Hepatocyte (in vitro differentiated cells): ENCODE measurements at regions not wholly inside any gene's neighbourhood (a gene's known extent, or its start where the extent isn't known, plus 50 kb on each side); places are given as distances from the start of the nearest gene placed in this dataset.

Experiments used
- DNase-seq: peaks from one replicate; pipeline ENCODE4 v3.0.0-alpha.2; 2016; ENCODE audit warnings: low spot score
- H2AFZ ChIP-seq: fragments of 200-600 bp; sonication (generic); 2 replicates; pipeline ENCODE4 v1.6.0; 2016; ENCODE audit warnings: antibody characterized with exemption, mild to moderate bottlenecking
- H3K27ac ChIP-seq: fragments of 200-600 bp; sonication (generic); 2 replicates; pipeline ENCODE4 v1.5.1; 2016; ENCODE audit warnings: mild to moderate bottlenecking
- H3K27me3 ChIP-seq: fragments of 200-600 bp; sonication (generic); 2 replicates; pipeline ENCODE4 v1.6.1; 2016
- H3K36me3 ChIP-seq: fragments of 200-600 bp; sonication (generic); replicated peaks from 2 replicates; pipeline ENCODE4 v1.5.1; 2016; ENCODE audit warnings: low read depth; ENCODE audit not compliant: insufficient read depth
- H3K4me1 ChIP-seq: fragments of 200-600 bp; sonication (generic); 2 replicates; pipeline ENCODE4 v1.5.1; 2016; ENCODE audit warnings: mild to moderate bottlenecking, moderate library complexity; ENCODE audit not compliant: insufficient read depth
- H3K4me2 ChIP-seq: fragments of 200-600 bp; sonication (generic); 2 replicates; pipeline ENCODE4 v1.6.0; 2016
- H3K4me3 ChIP-seq: fragments of 200-600 bp; sonication (generic); 2 replicates; pipeline ENCODE4 v1.5.1; 2016; ENCODE audit warnings: mild to moderate bottlenecking
- H3K79me2 ChIP-seq: fragments of 200-600 bp; sonication (generic); 2 replicates; pipeline ENCODE4 v1.6.0; 2017; ENCODE audit warnings: mild to moderate bottlenecking
- H3K9me2 ChIP-seq: fragments of 200-600 bp; sonication (generic); replicated peaks from 2 replicates; pipeline ENCODE4 v1.6.0; 2017; ENCODE audit warnings: mild to moderate bottlenecking; ENCODE audit not compliant: insufficient read depth
- H3K9me3 ChIP-seq: fragments of 200-600 bp; sonication (generic); 2 replicates; pipeline ENCODE4 v1.5.1; 2016; ENCODE audit warnings: low read depth, mild to moderate bottlenecking
- H4K20me1 ChIP-seq: fragments of 200-600 bp; sonication (generic); 2 replicates; pipeline ENCODE4 v1.6.0; 2016; ENCODE audit warnings: mild to moderate bottlenecking; ENCODE audit not compliant: insufficient read depth, poor library complexity, severe bottlenecking
- CTCF ChIP-seq: fragments of 200-600 bp; sonication (generic); IDR thresholded peaks from 2 replicates; pipeline ENCODE4 v1.5.1; 2016; ENCODE audit warnings: antibody characterized with exemption, mild to moderate bottlenecking; ENCODE audit not compliant: poor library complexity
- EZH2 ChIP-seq: fragments of 200-600 bp; sonication (generic); IDR thresholded peaks from 2 replicates; pipeline ENCODE4 v1.6.1; 2016; ENCODE audit warnings: antibody characterized with exemption, mild to moderate bottlenecking, borderline replicate concordance
- EZH2phosphoT487 ChIP-seq: fragments of 200-600 bp; sonication (generic); IDR thresholded peaks from one replicate; pipeline ENCODE4 v1.6.1; 2018; ENCODE audit warnings: antibody characterized with exemption, mild to moderate bottlenecking, low read depth, moderate library complexity; ENCODE audit not compliant: unreplicated experiment, severe bottlenecking
- whole genome bisulfite sequencing: methylation state at CpG from one replicate; pipeline ENCODE4 v1.1.6; 2016; ENCODE audit warnings: low lambda C conversion rate; ENCODE audit errors: missing lambda C conversion rate; 5-methylcytosine and 5-hydroxymethylcytosine counted together

GRCh38 chr18:2036086-2036485 is 535.2 kb downstream of the METTL4 start:
- Histone ChIP-seq H3K4me2 (no peak overlapping the region), H3K27ac (no peak overlapping the region), H3K27me3 (no peaks in the 10 kb centered on the region), H3K9me3 (no peaks in the 10 kb centered on the region), H3K4me3 (no peak overlapping the region), H4K20me1 (no peaks in the 10 kb centered on the region), H3K4me1 (no peaks in the 10 kb centered on the region), H3K36me3 (no peaks in the 10 kb centered on the region), H3K79me2 (no peaks in the 10 kb centered on the region), H3K9me2 (no peaks in the 10 kb centered on the region), H2AFZ (no peak overlapping the region)
- TF ChIP-seq EZH2 (no peak), EZH2phosphoT487 (no peak), CTCF (no peak)
- WGBS, result 65% methylated on average over 3 of the region's 3 CpGs
- DNase-seq, result no peak

- no peak overlapping the region for H3K4me2 ChIP-seq
- DNase-seq, result no peak
- no peaks in the 10 kb centered on the region for H3K79me2 ChIP-seq
- no peaks in the 10 kb centered on the region for H3K9me3 ChIP-seq
- no peaks in the 10 kb centered on the region for H3K4me1 ChIP-seq
- no peaks in the 10 kb centered on the region for H4K20me1 ChIP-seq
- no peak overlapping the region for H2AFZ ChIP-seq
- WGBS, result 96% methylated on average over 3 of the region's 3 CpGs
- H3K27me3 ChIP-seq, result no peaks in the 10 kb centered on the region
- no peak overlapping the region for H3K27ac ChIP-seq
- no peak overlapping the region for H3K4me3 ChIP-seq
- TF ChIP-seq CTCF, result no peak
- TF ChIP-seq EZH2phosphoT487, result no peak
- TF ChIP-seq EZH2, result no peak
- no peaks in the 10 kb centered on the region for H3K9me2 ChIP-seq
- H3K36me3 ChIP-seq, result no peaks in the 10 kb centered on the region
Measured at GRCh38 chr18:2040279-2040678, 531.0 kb downstream of the METTL4 start.

- H3K27ac ChIP-seq, result no peak overlapping the region
Measured at GRCh38 chr18:2049986-2050385, 521.3 kb downstream of the METTL4 start.

More at GRCh38 chr18:2049986-2050385, 521.3 kb downstream of the METTL4 start:
- Histone ChIP-seq H3K4me1 (no peaks in the 10 kb centered on the region), H3K9me3 (no peaks in the 10 kb centered on the region), H3K27me3 (no peaks in the 10 kb centered on the region), H2AFZ (no peak overlapping the region), H4K20me1 (no peaks in the 10 kb centered on the region), H3K79me2 (no peaks in the 10 kb centered on the region), H3K36me3 (no peaks in the 10 kb centered on the region), H3K4me2 (no peak overlapping the region), H3K9me2 (no peaks in the 10 kb centered on the region), H3K4me3 (no peak overlapping the region)
- no peak for TF ChIP-seq CTCF
- no peak for TF ChIP-seq EZH2
- no peak for TF ChIP-seq EZH2phosphoT487
- DNase-seq, result no peak
- 79% methylated on average over 4 of the region's 4 CpGs for WGBS
